Thoracic aorta (tissue), 2 donors: ENCODE measurements at regions not wholly inside any gene's neighbourhood (a gene's known extent, or its start where the extent isn't known, plus 50 kb on each side); places are given as distances from the start of the nearest gene placed in this dataset.

Experiments used
- ATAC-seq: fragments of 150-250 bp; one replicate; pipeline ENCODE4 v1.8.0; 2017; ENCODE audit warnings: low read depth; ENCODE audit not compliant: insufficient number of reproducible peaks, low FRiP score
- DNase-seq: peaks from one replicate; pipeline ENCODE4 v3.0.0-alpha.2; 2020; ENCODE audit warnings: low spot score
- H3K27ac ChIP-seq, 2 donors: fragments of 200-600 bp; sonication (generic); 1 replicate in 1 of 2; 2 replicates in 1 of 2; pipeline ENCODE4 v1.5.1; 2016; ENCODE audit warnings: mild to moderate bottlenecking in 2 of 2, moderate library complexity in 2 of 2
- H3K27me3 ChIP-seq: fragments of 200-600 bp; sonication (generic); replicated peaks from 2 replicates; pipeline ENCODE4 v1.6.0; 2016; ENCODE audit warnings: mild to moderate bottlenecking; ENCODE audit not compliant: insufficient read depth
- H3K36me3 ChIP-seq: fragments of 200-600 bp; sonication (generic); one replicate; pipeline ENCODE4 v1.5.1; 2016
- H3K4me1 ChIP-seq, 2 donors: fragments of 200-600 bp; sonication (generic); 1 replicate in 1 of 2; 2 replicates in 1 of 2; pipeline versions ENCODE4 v1.5.1 to v1.6.0; 2016; ENCODE audit warnings: low read depth in 2 of 2, mild to moderate bottlenecking in 1 of 2; ENCODE audit not compliant: control insufficient read depth in 1 of 2
- H3K4me3 ChIP-seq: fragments of 200-600 bp; sonication (generic); 2 replicates; pipeline ENCODE4 v1.5.1; 2016; ENCODE audit warnings: mild to moderate bottlenecking
- H3K9me3 ChIP-seq: fragments of 200-600 bp; sonication (generic); 2 replicates; pipeline ENCODE4 v1.5.1; 2016
- TF ChIP-seq, protein P1 (sequence below): fragments of 200-600 bp; sonication (generic); IDR thresholded peaks from one replicate; pipeline ENCODE4 v1.5.1; 2019; ENCODE audit warnings: antibody characterized with exemption

DNA sequence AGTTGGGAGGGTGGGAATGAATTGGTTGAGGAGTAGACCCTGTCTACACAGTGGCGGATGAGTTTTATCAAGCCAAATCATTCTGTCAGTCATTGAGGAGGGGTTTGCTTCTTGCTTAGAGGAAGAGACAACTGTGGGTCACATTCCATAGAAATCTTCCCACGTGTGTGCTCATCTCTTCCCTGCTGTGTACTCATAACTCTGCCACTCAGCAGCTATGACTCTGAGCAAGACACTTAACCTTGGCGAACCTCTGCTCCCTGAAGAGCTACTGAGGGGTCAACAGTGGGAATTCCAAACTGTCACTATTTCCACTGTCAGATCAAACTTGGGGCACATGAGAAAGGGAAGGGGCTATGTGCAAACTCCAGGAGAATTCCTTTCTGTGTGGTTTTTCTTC is 72.6 kb upstream of the COX10 start:
- ATAC-seq (no peak), DNase-seq (no peak)
- no peaks in the 10 kb centered on the region for H3K36me3 ChIP-seq
- no peaks in the 10 kb centered on the region for H3K27me3 ChIP-seq
- TF ChIP-seq, protein P1, sequence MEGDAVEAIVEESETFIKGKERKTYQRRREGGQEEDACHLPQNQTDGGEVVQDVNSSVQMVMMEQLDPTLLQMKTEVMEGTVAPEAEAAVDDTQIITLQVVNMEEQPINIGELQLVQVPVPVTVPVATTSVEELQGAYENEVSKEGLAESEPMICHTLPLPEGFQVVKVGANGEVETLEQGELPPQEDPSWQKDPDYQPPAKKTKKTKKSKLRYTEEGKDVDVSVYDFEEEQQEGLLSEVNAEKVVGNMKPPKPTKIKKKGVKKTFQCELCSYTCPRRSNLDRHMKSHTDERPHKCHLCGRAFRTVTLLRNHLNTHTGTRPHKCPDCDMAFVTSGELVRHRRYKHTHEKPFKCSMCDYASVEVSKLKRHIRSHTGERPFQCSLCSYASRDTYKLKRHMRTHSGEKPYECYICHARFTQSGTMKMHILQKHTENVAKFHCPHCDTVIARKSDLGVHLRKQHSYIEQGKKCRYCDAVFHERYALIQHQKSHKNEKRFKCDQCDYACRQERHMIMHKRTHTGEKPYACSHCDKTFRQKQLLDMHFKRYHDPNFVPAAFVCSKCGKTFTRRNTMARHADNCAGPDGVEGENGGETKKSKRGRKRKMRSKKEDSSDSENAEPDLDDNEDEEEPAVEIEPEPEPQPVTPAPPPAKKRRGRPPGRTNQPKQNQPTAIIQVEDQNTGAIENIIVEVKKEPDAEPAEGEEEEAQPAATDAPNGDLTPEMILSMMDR = no peak
- no peaks in the 10 kb centered on the region for H3K4me1 ChIP-seq
- no peak overlapping the region for H3K27ac ChIP-seq
- H3K9me3 ChIP-seq = no peaks in the 10 kb centered on the region
- H3K4me3 ChIP-seq = no peak overlapping the region

DNA sequence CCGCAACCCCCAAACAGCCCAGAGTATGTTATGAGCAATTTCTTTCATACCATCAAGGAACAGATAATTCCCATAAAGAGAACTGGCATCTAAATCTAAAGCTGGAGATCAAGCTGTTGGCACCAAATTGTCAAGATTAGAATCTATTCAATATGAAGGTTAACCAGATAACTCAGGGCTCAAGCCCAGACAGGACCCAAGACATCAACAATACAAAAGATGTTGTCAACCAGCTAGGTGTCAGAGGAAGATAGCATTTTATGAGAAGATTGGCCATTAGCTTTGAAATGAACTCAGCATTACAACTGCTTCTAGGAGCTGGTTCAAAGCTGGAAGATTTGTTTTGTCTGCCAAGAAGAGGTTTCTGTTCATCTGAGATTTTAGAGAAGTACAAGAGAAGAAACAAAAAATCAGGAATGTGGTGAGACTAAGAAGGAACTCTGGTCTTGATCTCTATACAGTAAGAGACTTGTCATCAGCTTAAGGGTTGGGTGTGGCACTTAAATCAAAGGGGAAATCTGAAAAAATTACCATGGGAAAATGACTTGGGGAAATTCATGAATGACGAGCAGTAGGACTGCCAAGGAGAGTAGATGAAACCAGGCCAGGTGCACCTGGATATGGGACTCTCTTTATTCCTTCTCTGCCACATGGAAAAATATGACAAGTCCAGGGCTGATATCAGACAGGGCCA is 64.2 kb upstream of the COX10 start:
- H3K4me3 ChIP-seq = no peak overlapping the region
- H3K9me3 ChIP-seq = no peaks in the 10 kb centered on the region
- no peak for ATAC-seq
- H3K27me3 ChIP-seq = no peaks in the 10 kb centered on the region
- DNase-seq = no peak
- H3K27ac ChIP-seq = no peak overlapping the region
- H3K36me3 ChIP-seq = no peaks in the 10 kb centered on the region
- H3K4me1 ChIP-seq = no peaks in the 10 kb centered on the region
- TF ChIP-seq, protein P1 = no peak

DNA sequence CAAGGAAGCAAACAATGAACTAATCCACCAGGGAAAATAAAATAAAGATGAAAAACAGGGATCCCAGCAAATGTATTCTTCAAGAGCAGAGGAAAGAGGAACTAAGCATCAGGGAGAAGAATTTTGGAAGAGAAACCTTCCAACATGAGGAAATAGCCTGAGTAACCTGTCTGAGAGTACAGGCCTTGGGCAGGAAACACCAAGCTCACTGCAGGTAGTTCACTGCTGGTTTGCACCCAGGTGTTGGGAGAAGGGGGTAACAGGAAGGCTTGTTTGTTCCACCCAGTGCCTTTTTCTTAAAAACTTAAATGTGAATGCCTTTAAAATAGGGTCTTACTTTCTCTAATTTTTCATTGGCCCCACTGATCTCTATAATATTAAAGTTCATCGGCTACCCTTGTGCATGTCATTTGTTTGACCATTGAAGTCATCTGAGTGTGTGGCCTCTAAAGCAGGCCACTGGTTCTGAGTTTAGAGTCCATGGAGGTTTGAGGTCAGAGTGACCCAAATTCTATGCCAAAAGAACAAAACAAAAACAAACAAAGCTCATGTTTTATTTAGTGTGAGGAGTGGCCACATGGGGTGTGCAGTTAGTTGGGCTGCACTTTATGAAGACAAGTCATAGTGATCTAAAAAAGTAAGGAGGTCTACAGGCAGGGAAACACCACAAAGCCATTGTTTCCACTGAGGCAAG is 62.9 kb upstream of the COX10 start:
- TF ChIP-seq, protein P1 = no peak
- no peaks in the 10 kb centered on the region for H3K9me3 ChIP-seq
- H3K27ac ChIP-seq = no peak overlapping the region
- no peak for DNase-seq
- peaks cover 0 to under 1% of the 10 kb centered on the region in 2 donors for H3K4me1 ChIP-seq
- no peaks in the 10 kb centered on the region for H3K36me3 ChIP-seq
- ATAC-seq = no peak
- H3K4me3 ChIP-seq = no peak overlapping the region
- H3K27me3 ChIP-seq = no peaks in the 10 kb centered on the region

DNA sequence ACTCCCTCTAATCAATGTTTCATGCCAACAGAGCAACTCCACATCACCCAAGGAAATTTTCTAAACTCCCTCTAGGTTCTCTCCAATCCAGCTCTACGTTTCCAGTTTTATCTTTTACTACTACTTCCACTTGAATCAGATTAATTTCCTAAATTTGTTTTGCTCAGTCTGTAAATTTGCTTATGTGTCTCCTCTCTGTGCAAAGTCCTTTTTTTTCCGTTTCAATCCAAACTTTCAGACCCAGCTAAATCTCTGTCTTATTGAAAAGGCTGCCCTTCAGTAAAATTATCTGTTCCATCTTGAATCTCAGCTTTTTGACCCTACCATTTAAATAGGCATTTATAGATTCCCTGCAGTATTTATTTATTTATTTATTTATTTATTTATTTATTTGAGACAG is 61.4 kb upstream of the COX10 start:
- TF ChIP-seq, protein P1 = no peak
- H3K36me3 ChIP-seq = no peaks in the 10 kb centered on the region
- no peak overlapping the region for H3K4me3 ChIP-seq
- H3K27ac ChIP-seq = no peak overlapping the region
- DNase-seq (no peak), ATAC-seq (no peak)
- no peaks in the 10 kb centered on the region for H3K9me3 ChIP-seq
- no peaks in the 10 kb centered on the region for H3K27me3 ChIP-seq
- peaks cover 0 to 6% of the 10 kb centered on the region in 2 donors for H3K4me1 ChIP-seq

DNA sequence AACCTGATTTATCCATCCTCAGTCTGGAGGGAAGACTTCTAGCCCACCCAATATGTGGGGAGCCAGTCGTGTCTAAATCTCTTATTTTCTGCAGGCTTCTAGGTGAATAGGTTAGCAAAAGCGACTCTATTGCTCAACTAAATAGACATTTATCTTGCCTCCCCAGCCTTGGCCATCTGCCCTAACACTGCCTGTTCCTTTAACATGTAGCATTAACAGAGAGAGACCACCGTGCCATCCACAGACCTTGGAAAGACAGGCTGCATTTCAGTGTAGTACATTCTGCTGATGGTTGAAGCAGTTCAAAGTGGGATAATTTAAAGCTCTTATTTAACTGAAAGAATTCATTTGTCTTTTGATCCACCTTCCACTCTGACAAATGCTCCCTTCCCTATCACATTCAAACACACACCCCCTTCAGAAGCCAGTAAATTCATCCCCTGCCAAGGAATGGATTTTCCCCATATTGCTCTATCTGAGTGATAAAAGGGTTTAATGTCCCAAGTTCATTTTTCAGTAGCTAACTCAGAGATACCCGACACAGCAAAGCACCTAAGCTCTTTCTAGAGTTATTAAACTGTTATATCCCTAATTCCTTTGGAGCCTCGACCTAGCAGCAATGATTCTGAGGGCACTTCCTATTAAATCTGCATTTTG is 58.1 kb upstream of the COX10 start:
- Histone ChIP-seq H3K36me3 (no peaks in the 10 kb centered on the region), H3K27ac (no peak overlapping the region), H3K27me3 (no peaks in the 10 kb centered on the region), H3K4me1 (peaks cover 0 to 11% of the 10 kb centered on the region in 2 donors), H3K9me3 (no peaks in the 10 kb centered on the region), H3K4me3 (no peak overlapping the region)
- DNase-seq (no peak), ATAC-seq (no peak)
- TF ChIP-seq, protein P1 = no peak
